Calu3 (cell line): ENCODE measurements at regions not wholly inside any gene's neighbourhood (a gene's known extent, or its start where the extent isn't known, plus 50 kb on each side); places are given as distances from the start of the nearest gene placed in this dataset.

Experiments
- BruUV-seq: library from RNA; stranded (reverse); fragments of 400-500 nt; replicated peaks from 2 replicates; lab custom pipeline; 2021; lab: Mats Ljungman, UMichigan
- CTCF ChIA-PET: fragments of 300-600 bp; sonication (Branson Sonifier 250); formaldehyde crosslinking; loops from one replicate; lab custom pipeline; 2022; ENCODE audit warnings: antibody characterized with exemption; lab: Charles Lee
- DNase-seq: peaks from one replicate; pipeline ENCODE4 v3.0.0; 2022
- H3K27ac Mint-ChIP-seq: one replicate; pipeline ENCODE4 v1.8.0; 2022; ENCODE audit warnings: mixed read lengths; ENCODE audit not compliant: unreplicated experiment
- H3K27me3 Mint-ChIP-seq: one replicate; pipeline ENCODE4 v1.8.0; 2022; ENCODE audit warnings: mixed read lengths; ENCODE audit not compliant: unreplicated experiment
- H3K36me3 Mint-ChIP-seq: one replicate; pipeline ENCODE4 v1.8.0; 2022; ENCODE audit warnings: mild to moderate bottlenecking, moderate library complexity, mixed read lengths; ENCODE audit not compliant: insufficient read depth, unreplicated experiment
- H3K4me1 Mint-ChIP-seq: one replicate; pipeline ENCODE4 v1.8.0; 2022; ENCODE audit warnings: mild to moderate bottlenecking, low read depth, mixed read lengths; ENCODE audit not compliant: unreplicated experiment
- H3K4me3 Mint-ChIP-seq: one replicate; pipeline ENCODE4 v1.8.0; 2022; ENCODE audit warnings: mild to moderate bottlenecking, low read depth, moderate library complexity, mixed read lengths; ENCODE audit not compliant: unreplicated experiment
- H3K9me3 Mint-ChIP-seq: one replicate; pipeline ENCODE4 v1.8.0; 2022; ENCODE audit warnings: low read depth, mixed read lengths; ENCODE audit not compliant: unreplicated experiment
- intact Hi-C: fragments of 100-400 bp; cut with micrococcal nuclease; formaldehyde crosslinking; loops from one replicate; pipeline ENCODE4 v1.10.0; 2022; ENCODE audit not compliant: unreplicated experiment
- TF ChIP-seq, protein P1 (sequence below): fragments of 200-600 bp; IDR thresholded peaks from one replicate; pipeline ENCODE4 v1.8.0; 2022; ENCODE audit warnings: antibody characterized with exemption; ENCODE audit not compliant: unreplicated experiment

DNA sequence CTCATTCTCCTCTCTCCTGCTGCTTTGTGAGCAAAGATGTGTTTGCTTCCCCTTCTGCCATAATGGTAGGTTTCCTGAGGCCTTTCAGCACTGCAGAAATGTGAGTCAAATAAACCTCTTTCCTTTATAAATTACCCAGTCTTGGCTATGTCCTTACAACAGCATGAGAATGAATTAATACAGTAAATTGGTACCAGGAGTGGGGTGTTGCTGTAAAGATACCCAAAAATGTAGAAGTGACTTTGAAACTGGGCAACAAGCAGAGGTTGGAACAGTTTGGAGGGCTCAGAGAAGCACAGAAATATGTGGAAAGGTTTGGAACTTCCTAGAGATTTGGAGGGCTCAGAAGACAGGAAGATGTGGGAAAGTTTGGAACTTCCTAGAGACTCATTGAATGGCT, 388.7 kb upstream of the GHITM start:
- DNase-seq: no peak
- no peaks in the 10 kb centered on the region for H3K4me1 Mint-ChIP-seq
- H3K27me3 Mint-ChIP-seq: no peaks in the 10 kb centered on the region
- H3K9me3 Mint-ChIP-seq: peaks cover 16% of the 10 kb centered on the region
- intact Hi-C loops: no loop called here
- CTCF ChIA-PET: no interaction called here
- H3K36me3 Mint-ChIP-seq: no peaks in the 10 kb centered on the region
- TF ChIP-seq, protein P1, sequence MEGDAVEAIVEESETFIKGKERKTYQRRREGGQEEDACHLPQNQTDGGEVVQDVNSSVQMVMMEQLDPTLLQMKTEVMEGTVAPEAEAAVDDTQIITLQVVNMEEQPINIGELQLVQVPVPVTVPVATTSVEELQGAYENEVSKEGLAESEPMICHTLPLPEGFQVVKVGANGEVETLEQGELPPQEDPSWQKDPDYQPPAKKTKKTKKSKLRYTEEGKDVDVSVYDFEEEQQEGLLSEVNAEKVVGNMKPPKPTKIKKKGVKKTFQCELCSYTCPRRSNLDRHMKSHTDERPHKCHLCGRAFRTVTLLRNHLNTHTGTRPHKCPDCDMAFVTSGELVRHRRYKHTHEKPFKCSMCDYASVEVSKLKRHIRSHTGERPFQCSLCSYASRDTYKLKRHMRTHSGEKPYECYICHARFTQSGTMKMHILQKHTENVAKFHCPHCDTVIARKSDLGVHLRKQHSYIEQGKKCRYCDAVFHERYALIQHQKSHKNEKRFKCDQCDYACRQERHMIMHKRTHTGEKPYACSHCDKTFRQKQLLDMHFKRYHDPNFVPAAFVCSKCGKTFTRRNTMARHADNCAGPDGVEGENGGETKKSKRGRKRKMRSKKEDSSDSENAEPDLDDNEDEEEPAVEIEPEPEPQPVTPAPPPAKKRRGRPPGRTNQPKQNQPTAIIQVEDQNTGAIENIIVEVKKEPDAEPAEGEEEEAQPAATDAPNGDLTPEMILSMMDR: no peak
- no TSS peak for BruUV-seq
- H3K27ac Mint-ChIP-seq: no peak overlapping the region
- H3K4me3 Mint-ChIP-seq: no peak overlapping the region

DNA sequence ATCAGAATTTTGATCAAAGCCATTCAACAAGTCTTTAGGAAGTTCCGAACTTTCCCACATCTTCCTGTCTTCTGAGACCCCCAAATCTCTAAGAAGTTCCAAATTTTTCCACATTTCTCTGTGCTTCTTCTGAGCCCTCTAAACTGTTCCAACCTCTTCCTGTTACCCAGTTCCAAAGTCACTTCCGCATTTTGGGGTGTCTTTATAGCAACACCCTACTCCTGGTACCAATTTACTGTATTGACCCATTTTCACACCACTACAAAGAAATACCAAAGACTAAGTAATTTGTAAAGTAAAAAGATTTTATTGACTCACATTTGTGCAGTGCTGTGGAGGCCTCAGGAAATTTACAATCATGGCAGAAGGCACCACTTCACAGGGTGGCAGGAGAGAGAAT, 385.8 kb upstream of the GHITM start:
- no peak for DNase-seq
- no peaks in the 10 kb centered on the region for H3K27me3 Mint-ChIP-seq
- no peaks in the 10 kb centered on the region for H3K4me1 Mint-ChIP-seq
- peaks cover 19% of the 10 kb centered on the region for H3K9me3 Mint-ChIP-seq
- TF ChIP-seq, protein P1: no peak
- BruUV-seq: no TSS peak
- intact Hi-C loops: no loop called here
- no peaks in the 10 kb centered on the region for H3K36me3 Mint-ChIP-seq
- CTCF ChIA-PET: no interaction called here
- H3K4me3 Mint-ChIP-seq: no peak overlapping the region
- no peak overlapping the region for H3K27ac Mint-ChIP-seq

DNA sequence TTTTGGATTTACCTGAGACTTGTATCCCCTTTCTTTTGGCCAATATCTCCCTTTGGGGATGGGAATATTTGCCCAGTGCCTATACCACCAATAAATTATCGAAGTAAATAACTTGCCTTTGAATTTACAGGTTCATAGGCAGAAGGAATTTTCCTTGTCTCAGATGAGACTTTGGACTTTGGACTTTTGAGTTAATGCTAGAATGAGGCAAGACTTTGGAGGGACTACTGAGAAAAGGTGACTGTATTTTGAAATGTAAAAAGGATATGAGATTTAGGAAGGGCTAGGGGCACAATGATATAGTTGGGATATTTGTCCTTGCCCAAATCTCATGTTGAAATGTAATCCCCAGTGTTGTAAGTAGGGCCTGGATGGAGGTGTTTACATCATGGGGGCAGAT, 384.5 kb upstream of the GHITM start:
- Mint-ChIP-seq H3K9me3 (peaks cover 17% of the 10 kb centered on the region), H3K4me3 (no peak overlapping the region), H3K4me1 (no peaks in the 10 kb centered on the region), H3K27ac (no peak overlapping the region), H3K36me3 (no peaks in the 10 kb centered on the region), H3K27me3 (no peaks in the 10 kb centered on the region)
- TF ChIP-seq, protein P1: no peak
- DNase-seq: no peak
- BruUV-seq: no TSS peak
- intact Hi-C loops: no loop called here
- CTCF ChIA-PET: no interaction called here

DNA sequence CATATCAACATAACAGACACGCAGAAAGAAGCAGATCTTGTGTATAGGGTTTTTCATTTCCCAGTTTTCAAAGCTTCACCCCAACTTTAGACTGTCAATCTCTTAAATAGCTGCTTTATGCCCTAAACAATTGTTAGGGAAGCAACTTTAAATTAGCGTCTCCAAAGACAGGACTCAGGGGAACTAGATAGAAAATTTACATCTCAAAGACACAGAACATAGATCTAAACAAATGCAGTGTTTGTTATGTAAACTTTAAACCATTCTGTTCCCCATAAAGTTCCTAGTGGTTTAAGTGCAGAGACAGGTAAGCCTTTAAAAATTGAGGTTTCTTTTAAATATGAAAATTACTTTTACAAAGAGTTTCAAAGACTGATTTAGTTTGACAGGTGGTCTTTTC, 379.2 kb upstream of the GHITM start:
- DNase-seq: no peak
- Mint-ChIP-seq H3K4me1 (no peaks in the 10 kb centered on the region), H3K4me3 (no peak overlapping the region), H3K27me3 (no peaks in the 10 kb centered on the region), H3K9me3 (peaks cover 5% of the 10 kb centered on the region), H3K27ac (no peak overlapping the region), H3K36me3 (no peaks in the 10 kb centered on the region)
- CTCF ChIA-PET: no interaction called here
- TF ChIP-seq, protein P1: no peak
- intact Hi-C loops: no loop called here
- no TSS peak for BruUV-seq
